Right lobe of liver (tissue), 4 donors: ENCODE measurements at regions not wholly inside any gene's neighbourhood (a gene's known extent, or its start where the extent isn't known, plus 50 kb on each side); places are given as distances from the start of the nearest gene placed in this dataset.

Experiments used
- POLR2A ChIP-seq: fragments of 450-650 bp; IDR thresholded peaks from one replicate; pipeline ENCODE4 v1.6.1; 2017; ENCODE audit warnings: antibody characterized with exemption, mild to moderate bottlenecking
- TF ChIP-seq, protein P1 (sequence below), 4 donors: fragments of 200-600 bp in 3 of 4; fragments of 450-650 bp in 1 of 4; IDR thresholded peaks; one replicate each; pipeline versions ENCODE4 v1.5.1 to v1.8.0; 2016 to 2022; ENCODE audit warnings: antibody characterized with exemption in 4 of 4, mild to moderate bottlenecking in 2 of 4
- donor health status: DM: no; HTN: no; CAD: no.
- donor health status: DM: no; HTN: no; CAD: no.
- donor health status: DM: no; HTN: yes; CAD: no.

DNA sequence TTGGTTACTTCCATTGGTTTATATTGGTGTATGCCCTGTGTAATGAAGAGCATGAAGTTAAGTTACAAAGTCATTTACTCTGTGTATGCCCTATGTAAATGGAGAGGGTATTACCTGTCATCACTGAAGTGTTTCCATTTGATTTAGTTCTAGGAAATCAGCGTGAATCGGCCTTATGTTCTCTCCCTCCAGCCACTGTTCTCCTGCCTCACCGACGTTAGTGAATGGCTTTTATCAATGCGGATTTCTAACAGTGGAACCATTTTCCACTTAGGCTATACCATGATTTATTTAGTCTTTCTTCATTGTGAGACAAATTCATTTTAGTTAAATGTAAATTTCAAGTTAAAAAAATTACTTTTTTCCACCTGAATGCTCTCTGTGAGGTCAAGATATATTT lies 327.0 kb upstream of the ADCY2 start:
- TF ChIP-seq, protein P1, sequence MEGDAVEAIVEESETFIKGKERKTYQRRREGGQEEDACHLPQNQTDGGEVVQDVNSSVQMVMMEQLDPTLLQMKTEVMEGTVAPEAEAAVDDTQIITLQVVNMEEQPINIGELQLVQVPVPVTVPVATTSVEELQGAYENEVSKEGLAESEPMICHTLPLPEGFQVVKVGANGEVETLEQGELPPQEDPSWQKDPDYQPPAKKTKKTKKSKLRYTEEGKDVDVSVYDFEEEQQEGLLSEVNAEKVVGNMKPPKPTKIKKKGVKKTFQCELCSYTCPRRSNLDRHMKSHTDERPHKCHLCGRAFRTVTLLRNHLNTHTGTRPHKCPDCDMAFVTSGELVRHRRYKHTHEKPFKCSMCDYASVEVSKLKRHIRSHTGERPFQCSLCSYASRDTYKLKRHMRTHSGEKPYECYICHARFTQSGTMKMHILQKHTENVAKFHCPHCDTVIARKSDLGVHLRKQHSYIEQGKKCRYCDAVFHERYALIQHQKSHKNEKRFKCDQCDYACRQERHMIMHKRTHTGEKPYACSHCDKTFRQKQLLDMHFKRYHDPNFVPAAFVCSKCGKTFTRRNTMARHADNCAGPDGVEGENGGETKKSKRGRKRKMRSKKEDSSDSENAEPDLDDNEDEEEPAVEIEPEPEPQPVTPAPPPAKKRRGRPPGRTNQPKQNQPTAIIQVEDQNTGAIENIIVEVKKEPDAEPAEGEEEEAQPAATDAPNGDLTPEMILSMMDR (IDR thresholded peaks at IDR 0.05), result no peak
- no peak for TF ChIP-seq POLR2A
